ENCODE measurements at regions not wholly inside any gene's neighbourhood (a gene's known extent, or its start where the extent isn't known, plus 50 kb on each side); places are given as distances from the start of the nearest gene placed in this dataset.

- Histone ChIP-seq H3K27me3 (no peaks in the 10 kb centered on the region), H3K4me1 (no peaks in the 10 kb centered on the region), H3K9ac (no peak overlapping the region), H3K9me3 (no peaks in the 10 kb centered on the region), H3K27ac (no peak overlapping the region), H4K20me1 (no peaks in the 10 kb centered on the region), H3K4me3 (no peak overlapping the region), H3K36me3 (no peaks in the 10 kb centered on the region), H3K4me2 (no peak overlapping the region)
- TF ChIP-seq Cebpa-rat (IDR thresholded peaks at IDR 0.05), result no peak
These were observed 232.1 kb downstream of the ENC1 start for GRCh38 chr5:74408150-74409043.

- Histone ChIP-seq H3K4me1 (no peaks in the 10 kb centered on the region), H4K20me1 (no peaks in the 10 kb centered on the region), H3K4me2 (no peak overlapping the region), H3K27ac (no peak overlapping the region), H3K27me3 (no peaks in the 10 kb centered on the region), H3K9me3 (no peaks in the 10 kb centered on the region), H3K4me3 (no peak overlapping the region), H3K36me3 (no peaks in the 10 kb centered on the region), H3K9ac (no peak overlapping the region)
- no peak for TF ChIP-seq Cebpa-rat (IDR thresholded peaks at IDR 0.05)
These were observed 232.8 kb downstream of the ENC1 start for GRCh38 chr5:74407701-74408100.

GRCh38 chr5:74406844-74407243, 233.7 kb downstream of the ENC1 start:
- Histone ChIP-seq H3K4me2 (no peak overlapping the region), H3K9me3 (no peaks in the 10 kb centered on the region), H3K27me3 (no peaks in the 10 kb centered on the region), H3K27ac (no peak overlapping the region), H3K4me3 (no peak overlapping the region), H3K9ac (no peak overlapping the region), H4K20me1 (no peaks in the 10 kb centered on the region), H3K36me3 (no peaks in the 10 kb centered on the region), H3K4me1 (no peaks in the 10 kb centered on the region)
- no peak for TF ChIP-seq Cebpa-rat (IDR thresholded peaks at IDR 0.05)

- no peaks in the 10 kb centered on the region for H3K27me3 ChIP-seq
- no peaks in the 10 kb centered on the region for H3K9me3 ChIP-seq
- H3K4me3 ChIP-seq, result no peak overlapping the region
- no peak for TF ChIP-seq Cebpa-rat (IDR thresholded peaks at IDR 0.05)
- no peak overlapping the region for H3K9ac ChIP-seq
- H3K4me2 ChIP-seq, result no peak overlapping the region
- H3K27ac ChIP-seq, result no peak overlapping the region
- H3K36me3 ChIP-seq, result no peaks in the 10 kb centered on the region
- H3K4me1 ChIP-seq, result no peaks in the 10 kb centered on the region
- H4K20me1 ChIP-seq, result no peaks in the 10 kb centered on the region
These were observed 234.9 kb downstream of the ENC1 start for GRCh38 chr5:74405593-74405992.

GRCh38 chr5:74404574-74405508, 235.7 kb downstream of the ENC1 start:
- Histone ChIP-seq H3K4me3 (no peak overlapping the region), H3K9me3 (no peaks in the 10 kb centered on the region), H3K9ac (no peak overlapping the region), H3K4me1 (no peaks in the 10 kb centered on the region), H3K27me3 (no peaks in the 10 kb centered on the region), H3K4me2 (no peak overlapping the region), H3K36me3 (no peaks in the 10 kb centered on the region), H3K27ac (no peak overlapping the region), H4K20me1 (no peaks in the 10 kb centered on the region)
- TF ChIP-seq Cebpa-rat (IDR thresholded peaks at IDR 0.05), result no peak

GRCh38 chr5:74403771-74404170, 236.8 kb downstream of the ENC1 start:
- no peaks in the 10 kb centered on the region for H3K4me1 ChIP-seq
- no peak overlapping the region for H3K4me2 ChIP-seq
- no peaks in the 10 kb centered on the region for H3K36me3 ChIP-seq
- no peaks in the 10 kb centered on the region for H3K27me3 ChIP-seq
- H3K4me3 ChIP-seq, result no peak overlapping the region
- H3K27ac ChIP-seq, result no peak overlapping the region
- H3K9me3 ChIP-seq, result no peaks in the 10 kb centered on the region
- H4K20me1 ChIP-seq, result no peaks in the 10 kb centered on the region
- no peak overlapping the region for H3K9ac ChIP-seq
- TF ChIP-seq Cebpa-rat (IDR thresholded peaks at IDR 0.05), result no peak

GRCh38 chr5:74402553-74402952, 238.0 kb downstream of the ENC1 start:
- no peak for TF ChIP-seq Cebpa-rat (IDR thresholded peaks at IDR 0.05)
- Histone ChIP-seq H3K4me2 (no peak overlapping the region), H3K4me1 (no peaks in the 10 kb centered on the region), H3K9me3 (no peaks in the 10 kb centered on the region), H3K4me3 (no peak overlapping the region), H3K36me3 (no peaks in the 10 kb centered on the region), H4K20me1 (no peaks in the 10 kb centered on the region), H3K27ac (no peak overlapping the region), H3K9ac (no peak overlapping the region), H3K27me3 (no peaks in the 10 kb centered on the region)

- no peak overlapping the region for H3K9ac ChIP-seq
- H4K20me1 ChIP-seq, result no peaks in the 10 kb centered on the region
- no peak overlapping the region for H3K4me2 ChIP-seq
- no peak overlapping the region for H3K27ac ChIP-seq
- no peaks in the 10 kb centered on the region for H3K4me1 ChIP-seq
- no peaks in the 10 kb centered on the region for H3K27me3 ChIP-seq
- no peaks in the 10 kb centered on the region for H3K9me3 ChIP-seq
- no peaks in the 10 kb centered on the region for H3K36me3 ChIP-seq
- H3K4me3 ChIP-seq, result no peak overlapping the region
- no peak for TF ChIP-seq Cebpa-rat (IDR thresholded peaks at IDR 0.05)
These were observed 238.6 kb downstream of the ENC1 start for GRCh38 chr5:74401946-74402320.

- no peaks in the 10 kb centered on the region for H4K20me1 ChIP-seq
- no peak for TF ChIP-seq Cebpa-rat (IDR thresholded peaks at IDR 0.05)
These were observed 239.1 kb downstream of the ENC1 start for GRCh38 chr5:74401281-74401945.

More at GRCh38 chr5:74401281-74401945, 239.1 kb downstream of the ENC1 start:
- Histone ChIP-seq H3K9ac (no peak overlapping the region), H3K4me1 (no peaks in the 10 kb centered on the region), H3K4me3 (no peak overlapping the region), H3K27me3 (no peaks in the 10 kb centered on the region), H3K27ac (no peak overlapping the region), H3K36me3 (no peaks in the 10 kb centered on the region), H3K9me3 (no peaks in the 10 kb centered on the region), H3K4me2 (no peak overlapping the region)
